Activated CD4-positive, CD25-positive, alpha-beta regulatory T cell treated with anti-CD3 and anti-CD28 coated beads, Interleukin-2, amount 50 U/mL, for 16 hours (primary cell): ENCODE measurements at regions not wholly inside any gene's neighbourhood (a gene's known extent, or its start where the extent isn't known, plus 50 kb on each side); places are given as distances from the start of the nearest gene placed in this dataset.
"Not testable (repeated sequence)": the region's sequence is repeated elsewhere in the genome, so short reads cannot be mapped to it uniquely, and the experiment has no call there.

Experiments used
- DNase-seq: peaks from one replicate; pipeline ENCODE4 v3.0.0-alpha.2; 2020; ENCODE audit warnings: low read depth, low spot score

- DNase-seq: no peak
Measured at GRCh38 chr5:1995491-1995890, 112.8 kb upstream of the IRX4 start.

- DNase-seq: no peak
Measured at GRCh38 chr5:1987471-1987870, 104.7 kb upstream of the IRX4 start.

- no peak for DNase-seq
Measured at GRCh38 chr5:1985781-1986180, 103.1 kb upstream of the IRX4 start.

- no peak for DNase-seq
Measured at GRCh38 chr5:1983919-1984695, 101.4 kb upstream of the IRX4 start.

- DNase-seq: no peak
Measured at GRCh38 chr5:1983401-1983800, 100.7 kb upstream of the IRX4 start.

- not testable (repeated sequence) for DNase-seq
Measured at GRCh38 chr5:1982561-1982960, 99.8 kb upstream of the IRX4 start.

- DNase-seq: no peak
Measured at GRCh38 chr5:1975898-1976765, 93.4 kb upstream of the IRX4 start.

- no peak for DNase-seq
Measured at GRCh38 chr5:1975406-1975715, 92.6 kb upstream of the IRX4 start.

- no peak for DNase-seq
Measured at GRCh38 chr5:1974501-1975405, 92.0 kb upstream of the IRX4 start.

GRCh38 chr5:1974081-1974480 lies 91.4 kb upstream of the IRX4 start:
- DNase-seq: no peak

GRCh38 chr5:1973391-1974013 lies 90.8 kb upstream of the IRX4 start:
- no peak for DNase-seq

GRCh38 chr5:1971944-1972343 lies 89.2 kb upstream of the IRX4 start:
- DNase-seq: no peak

- DNase-seq: no peak
Measured at GRCh38 chr5:1967736-1968135, 85.0 kb upstream of the IRX4 start.

- no peak for DNase-seq
Measured at GRCh38 chr5:1966461-1966860, 83.7 kb upstream of the IRX4 start.

- no peak for DNase-seq
Measured at GRCh38 chr5:1965925-1966324, 83.2 kb upstream of the IRX4 start.

- DNase-seq: no peak
Measured at GRCh38 chr5:1963941-1964451, 81.3 kb upstream of the IRX4 start.

- DNase-seq: no peak
Measured at GRCh38 chr5:1963358-1963757, 80.6 kb upstream of the IRX4 start.

GRCh38 chr5:1962619-1963355 lies 80.1 kb upstream of the IRX4 start:
- DNase-seq: no peak

- DNase-seq: no peak
Measured at GRCh38 chr5:1961952-1962595, 79.3 kb upstream of the IRX4 start.

GRCh38 chr5:1961304-1961946 lies 78.7 kb upstream of the IRX4 start:
- no peak for DNase-seq
